Panc1 (cell line): ENCODE measurements at regions not wholly inside any gene's neighbourhood (a gene's known extent, or its start where the extent isn't known, plus 50 kb on each side); places are given as distances from the start of the nearest gene placed in this dataset.
A peak's percentile ranks its signal among the peaks of the same experiment; 100 is the strongest.

Experiments used
- ATAC-seq: fragments of 200-7000 bp; cut with Tn5 transposase; 2 replicates; pipeline ENCODE4 v1.9.1; 2020; ENCODE audit warnings: mild to moderate bottlenecking, moderate library complexity
- BruUV-seq: library from RNA; stranded (reverse); fragments of 400-500 nt; replicated peaks from 2 replicates; lab custom pipeline; 2021; lab: Mats Ljungman, UMichigan
- CTCF ChIA-PET: fragments of 300-600 bp; sonication (Branson Sonifier 250); formaldehyde crosslinking; loops from one replicate; lab custom pipeline; 2022; ENCODE audit warnings: antibody characterized with exemption; lab: Charles Lee
- POLR2A ChIA-PET: fragments of 300-600 bp; sonication (Branson Sonifier 250); formaldehyde crosslinking; loops from one replicate; lab custom pipeline; 2022; ENCODE audit warnings: antibody characterized with exemption; lab: Charles Lee
- DNase-seq: peaks from one replicate; pipeline ENCODE4 v3.0.0-alpha.2; 2010; ENCODE audit warnings: low read depth, low spot score
- H3K27ac ChIP-seq: 2 replicates; pipeline ENCODE4 v1.5.1; 2011; ENCODE audit warnings: mild to moderate bottlenecking, low read length, inconsistent platforms
- H3K27me3 ChIP-seq: fragments of 200-500 bp; sonication (Bioruptor generic); 2 replicates; pipeline ENCODE4 v1.6.0; 2014; ENCODE audit warnings: low read length, inconsistent platforms; ENCODE audit not compliant: control insufficient read depth, insufficient read depth
- H3K36me3 ChIP-seq: fragments of 200-500 bp; sonication (Bioruptor generic); 2 replicates; pipeline ENCODE4 v1.5.1; 2014; ENCODE audit warnings: inconsistent platforms, mild to moderate bottlenecking, low read length, moderate library complexity; ENCODE audit not compliant: control insufficient read depth, insufficient read depth
- H3K4me1 ChIP-seq: 2 replicates; pipeline ENCODE4 v1.5.1; 2011; ENCODE audit warnings: inconsistent platforms, mild to moderate bottlenecking, low read length, moderate library complexity; ENCODE audit not compliant: control insufficient read depth, insufficient read depth
- H3K4me3 ChIP-seq, 2 experiments: 2 replicates each; pipeline ENCODE4 v1.5.1; 2011 to 2012; ENCODE audit warnings: low read depth in 2 of 2, low read length in 2 of 2, mild to moderate bottlenecking in 2 of 2, inconsistent platforms in 1 of 2, moderate library complexity in 1 of 2
- H3K9me3 ChIP-seq: fragments of 200-500 bp; sonication (Bioruptor generic); 2 replicates; pipeline ENCODE4 v1.5.1; 2014; ENCODE audit warnings: low read depth, mild to moderate bottlenecking, inconsistent platforms, low read length, moderate library complexity; ENCODE audit not compliant: control insufficient read depth, insufficient read depth
- CTCF ChIP-seq: fragments of 450-650 bp; IDR thresholded peaks from 2 replicates; pipeline ENCODE4 v1.5.1; 2017; ENCODE audit warnings: mild to moderate bottlenecking
- POLR2AphosphoS5 ChIP-seq: IDR thresholded peaks from 2 replicates; pipeline ENCODE4 v1.6.1; 2012; ENCODE audit warnings: mild to moderate bottlenecking, low read depth, low read length, moderate library complexity
- SIN3A ChIP-seq: IDR thresholded peaks from 2 replicates; pipeline ENCODE4 v1.6.1; 2012; ENCODE audit warnings: low read depth, mild to moderate bottlenecking, low read length, moderate library complexity, borderline replicate concordance; ENCODE audit not compliant: insufficient read depth
- TCF7L2 ChIP-seq: IDR thresholded peaks from 2 replicates; pipeline ENCODE4 v1.6.1; 2011; ENCODE audit warnings: mild to moderate bottlenecking, low read depth, low read length, inconsistent platforms
- in situ Hi-C: cut with HindIII; loops from 2 replicates; pipeline ENCODE4 v1.10.0; 2016; ENCODE audit warnings: low sequenced_read_pairs, low pct_unique_long_range_greater_than_20kb
- intact Hi-C: fragments of 100-400 bp; cut with micrococcal nuclease; formaldehyde crosslinking; loops from one replicate; pipeline ENCODE4 v1.10.0; 2022; ENCODE audit not compliant: unreplicated experiment
- TF ChIP-seq, protein P1 (sequence below), 2 experiments: IDR thresholded peaks; 2 replicates each; pipeline ENCODE4 v1.6.1; 2011 to 2012; ENCODE audit warnings: low read depth in 2 of 2, control low read depth in 1 of 2, low read length in 1 of 2, mild to moderate bottlenecking in 1 of 2, moderate library complexity in 1 of 2; ENCODE audit not compliant: insufficient read depth in 1 of 2

GRCh38 chr15:92521624-92522008 is 127.9 kb downstream of the ST8SIA2 start:
- Histone ChIP-seq H3K4me1 (no peaks in the 10 kb centered on the region), H3K4me3 (no peak overlapping the region), H3K27ac (no peak overlapping the region), H3K36me3 (no peaks in the 10 kb centered on the region), H3K27me3 (no peaks in the 10 kb centered on the region), H3K9me3 (no peaks in the 10 kb centered on the region)
- no TSS peak for BruUV-seq
- TF ChIP-seq POLR2AphosphoS5 (no peak), CTCF (peak; percentile 81)
- intact Hi-C loops, result loop anchor here (1.0 to 10.0 kb wide), 2 partner anchors 163 to 194 kb away; no protein-coding TSS in a partner anchor
- DNase-seq (peak; percentile 47), ATAC-seq (peak; percentile 98)
- in situ Hi-C loops, result no loop called here
- CTCF ChIA-PET, result interaction anchor here (0.6 to 1.7 kb wide), 5 partner anchors 105 to 249 kb away, joined by 3 to 11 read pairs (median 4); no protein-coding TSS in a partner anchor
- POLR2A ChIA-PET, result no interaction called here

DNA sequence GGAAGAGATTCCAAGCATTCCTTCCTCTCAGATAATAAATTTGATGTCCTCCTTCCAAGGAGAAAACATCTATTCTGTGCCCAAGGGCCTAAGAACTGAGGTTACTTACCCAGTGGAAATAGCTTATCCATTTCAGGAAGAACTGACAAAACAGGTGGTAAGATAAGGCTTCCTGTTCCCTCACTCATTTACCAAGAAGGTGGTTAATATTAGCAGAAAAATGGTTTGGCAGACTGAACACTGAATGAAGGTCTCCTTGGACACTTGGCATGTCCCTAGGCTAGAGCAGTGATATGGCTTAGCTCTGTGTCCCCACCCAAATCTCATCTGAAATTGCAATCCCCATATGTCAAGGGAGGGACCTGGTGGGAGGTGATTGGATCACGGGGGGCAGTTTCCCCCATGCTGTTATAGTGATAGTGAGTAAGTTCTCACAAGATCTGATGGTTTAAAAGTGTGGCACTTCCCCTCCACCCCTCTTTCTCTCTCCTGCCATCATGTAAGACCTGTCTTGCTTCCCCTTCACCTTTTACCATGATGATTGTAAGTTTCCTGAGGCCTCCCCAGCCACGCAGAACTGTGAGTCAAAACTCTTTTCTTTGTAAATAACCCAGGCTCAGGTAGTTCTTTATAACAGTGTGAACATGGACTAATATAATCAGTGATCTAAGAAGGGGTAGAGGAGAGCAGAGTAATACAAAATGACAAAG is 127.4 kb downstream of the ST8SIA2 start:
- no peaks in the 10 kb centered on the region for H3K36me3 ChIP-seq
- no peak overlapping the region for H3K27ac ChIP-seq
- H3K9me3 ChIP-seq, result no peaks in the 10 kb centered on the region
- no TSS peak for BruUV-seq
- DNase-seq (no peak), ATAC-seq (peak; percentile 48; the same call in 1 of the 2 replicates)
- intact Hi-C loops (loop anchor here (1.0 to 10.0 kb wide), 2 partner anchors 164 to 194 kb away; no protein-coding TSS in a partner anchor), in situ Hi-C loops (no loop called here)
- no peaks in the 10 kb centered on the region for H3K27me3 ChIP-seq
- H3K4me1 ChIP-seq, result no peaks in the 10 kb centered on the region
- H3K4me3 ChIP-seq, result no peak overlapping the region
- CTCF ChIA-PET, result interaction anchor here (0.6 to 1.7 kb wide), 3 partner anchors 105 to 249 kb away, joined by 3 to 11 read pairs (median 4); no protein-coding TSS in a partner anchor
- POLR2A ChIA-PET, result no interaction called here
- TF ChIP-seq, protein P1, sequence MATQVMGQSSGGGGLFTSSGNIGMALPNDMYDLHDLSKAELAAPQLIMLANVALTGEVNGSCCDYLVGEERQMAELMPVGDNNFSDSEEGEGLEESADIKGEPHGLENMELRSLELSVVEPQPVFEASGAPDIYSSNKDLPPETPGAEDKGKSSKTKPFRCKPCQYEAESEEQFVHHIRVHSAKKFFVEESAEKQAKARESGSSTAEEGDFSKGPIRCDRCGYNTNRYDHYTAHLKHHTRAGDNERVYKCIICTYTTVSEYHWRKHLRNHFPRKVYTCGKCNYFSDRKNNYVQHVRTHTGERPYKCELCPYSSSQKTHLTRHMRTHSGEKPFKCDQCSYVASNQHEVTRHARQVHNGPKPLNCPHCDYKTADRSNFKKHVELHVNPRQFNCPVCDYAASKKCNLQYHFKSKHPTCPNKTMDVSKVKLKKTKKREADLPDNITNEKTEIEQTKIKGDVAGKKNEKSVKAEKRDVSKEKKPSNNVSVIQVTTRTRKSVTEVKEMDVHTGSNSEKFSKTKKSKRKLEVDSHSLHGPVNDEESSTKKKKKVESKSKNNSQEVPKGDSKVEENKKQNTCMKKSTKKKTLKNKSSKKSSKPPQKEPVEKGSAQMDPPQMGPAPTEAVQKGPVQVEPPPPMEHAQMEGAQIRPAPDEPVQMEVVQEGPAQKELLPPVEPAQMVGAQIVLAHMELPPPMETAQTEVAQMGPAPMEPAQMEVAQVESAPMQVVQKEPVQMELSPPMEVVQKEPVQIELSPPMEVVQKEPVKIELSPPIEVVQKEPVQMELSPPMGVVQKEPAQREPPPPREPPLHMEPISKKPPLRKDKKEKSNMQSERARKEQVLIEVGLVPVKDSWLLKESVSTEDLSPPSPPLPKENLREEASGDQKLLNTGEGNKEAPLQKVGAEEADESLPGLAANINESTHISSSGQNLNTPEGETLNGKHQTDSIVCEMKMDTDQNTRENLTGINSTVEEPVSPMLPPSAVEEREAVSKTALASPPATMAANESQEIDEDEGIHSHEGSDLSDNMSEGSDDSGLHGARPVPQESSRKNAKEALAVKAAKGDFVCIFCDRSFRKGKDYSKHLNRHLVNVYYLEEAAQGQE (IDR thresholded peaks at IDR 0.05; ENCODE audit: insufficient read depth in 1 of 2, low read depth in 2 of 2, low read length in 1 of 2), result no peak
- no peak for TF ChIP-seq SIN3A
- no peak for TF ChIP-seq CTCF
- TF ChIP-seq TCF7L2, result no peak
- TF ChIP-seq POLR2AphosphoS5, result no peak
